ENCODE measurements at regions not wholly inside any gene's neighbourhood (a gene's known extent, or its start where the extent isn't known, plus 50 kb on each side); places are given as distances from the start of the nearest gene placed in this dataset.

DNA sequence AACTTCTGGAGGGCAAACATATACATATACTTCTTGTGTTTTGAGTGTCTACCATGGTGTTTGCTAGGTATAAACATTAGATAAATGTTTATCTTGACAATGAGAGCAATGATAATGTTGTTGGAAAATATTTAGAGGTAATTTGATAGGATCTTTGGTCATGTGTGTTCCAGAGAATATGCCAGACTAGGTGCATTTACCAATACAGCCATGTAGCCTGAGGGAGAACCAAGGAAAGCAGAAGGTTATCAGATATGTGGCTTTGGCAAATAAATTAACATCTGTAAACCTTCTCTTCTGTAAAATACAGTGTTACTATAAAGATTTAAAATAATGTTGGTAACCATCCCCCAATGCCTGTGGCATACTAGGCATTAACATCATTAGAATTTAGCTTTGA lies 226.8 kb downstream of the C11orf87 start:
- Histone ChIP-seq H3K9me3 (ENCODE audit: control insufficient read depth, insufficient read depth, low read depth, low read length) (no peaks in the 10 kb centered on the region), H3K4me3 (ENCODE audit: low read depth in 2 of 2, low read length in 2 of 2) (no peak overlapping the region), H3K27me3 (ENCODE audit: control insufficient read depth, insufficient read depth, low read length) (no peaks in the 10 kb centered on the region), H3K4me1 (ENCODE audit: control insufficient read depth, insufficient read depth, low read length) (no peaks in the 10 kb centered on the region), H3K27ac (ENCODE audit: low read length) (no peak overlapping the region), H3K36me3 (ENCODE audit: control insufficient read depth, insufficient read depth, low read length) (no peaks in the 10 kb centered on the region)
- ATAC-seq (no peak), DNase-seq (ENCODE audit: low read depth, low spot score) (no peak)
- ChIA-PET POLR2A (no interaction called here), CTCF (no interaction called here)
- intact Hi-C loops (cut with micrococcal nuclease; ENCODE audit: unreplicated experiment) (no loop called here), in situ Hi-C loops (cut with HindIII; ENCODE audit: low pct_unique_long_range_greater_than_20kb, low sequenced_read_pairs) (no loop called here)
- no TSS peak for BruUV-seq (replicated peaks)
- TF ChIP-seq TCF7L2 (IDR thresholded peaks at IDR 0.05; ENCODE audit: low read depth, low read length), result no peak
- TF ChIP-seq, protein P1, sequence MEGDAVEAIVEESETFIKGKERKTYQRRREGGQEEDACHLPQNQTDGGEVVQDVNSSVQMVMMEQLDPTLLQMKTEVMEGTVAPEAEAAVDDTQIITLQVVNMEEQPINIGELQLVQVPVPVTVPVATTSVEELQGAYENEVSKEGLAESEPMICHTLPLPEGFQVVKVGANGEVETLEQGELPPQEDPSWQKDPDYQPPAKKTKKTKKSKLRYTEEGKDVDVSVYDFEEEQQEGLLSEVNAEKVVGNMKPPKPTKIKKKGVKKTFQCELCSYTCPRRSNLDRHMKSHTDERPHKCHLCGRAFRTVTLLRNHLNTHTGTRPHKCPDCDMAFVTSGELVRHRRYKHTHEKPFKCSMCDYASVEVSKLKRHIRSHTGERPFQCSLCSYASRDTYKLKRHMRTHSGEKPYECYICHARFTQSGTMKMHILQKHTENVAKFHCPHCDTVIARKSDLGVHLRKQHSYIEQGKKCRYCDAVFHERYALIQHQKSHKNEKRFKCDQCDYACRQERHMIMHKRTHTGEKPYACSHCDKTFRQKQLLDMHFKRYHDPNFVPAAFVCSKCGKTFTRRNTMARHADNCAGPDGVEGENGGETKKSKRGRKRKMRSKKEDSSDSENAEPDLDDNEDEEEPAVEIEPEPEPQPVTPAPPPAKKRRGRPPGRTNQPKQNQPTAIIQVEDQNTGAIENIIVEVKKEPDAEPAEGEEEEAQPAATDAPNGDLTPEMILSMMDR (IDR thresholded peaks at IDR 0.05), result no peak
- TF ChIP-seq SIN3A (IDR thresholded peaks at IDR 0.05; ENCODE audit: borderline replicate concordance, insufficient read depth, low read depth, low read length), result no peak
- TF ChIP-seq POLR2AphosphoS5 (IDR thresholded peaks at IDR 0.05; ENCODE audit: low read depth, low read length), result no peak
- no peak for TF ChIP-seq REST (IDR thresholded peaks at IDR 0.05; ENCODE audit: insufficient read depth in 1 of 2, low read depth in 2 of 2, low read length in 1 of 2)

DNA sequence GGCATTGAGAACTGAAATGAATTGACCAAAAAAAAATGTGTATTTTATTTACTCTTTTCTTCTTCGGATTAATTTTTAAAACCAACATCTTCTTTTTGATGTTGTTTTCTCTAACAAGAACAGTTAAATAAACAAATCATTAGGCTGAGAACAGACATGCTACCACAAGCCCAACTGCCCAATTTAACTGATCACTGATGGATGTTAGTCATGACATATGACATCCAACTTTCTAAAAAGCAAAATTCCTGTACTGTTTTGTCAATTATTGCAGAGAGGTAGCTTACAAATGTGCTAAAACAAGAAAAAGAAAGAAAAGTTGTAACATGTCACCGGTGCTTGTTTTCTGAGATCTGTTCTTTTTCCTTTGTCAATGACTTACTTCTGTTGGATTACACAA lies 232.1 kb downstream of the C11orf87 start:
- Histone ChIP-seq H3K36me3 (ENCODE audit: control insufficient read depth, insufficient read depth, low read length) (no peaks in the 10 kb centered on the region), H3K27me3 (ENCODE audit: control insufficient read depth, insufficient read depth, low read length) (no peaks in the 10 kb centered on the region), H3K4me1 (ENCODE audit: control insufficient read depth, insufficient read depth, low read length) (no peaks in the 10 kb centered on the region), H3K9me3 (ENCODE audit: control insufficient read depth, insufficient read depth, low read depth, low read length) (no peaks in the 10 kb centered on the region), H3K4me3 (ENCODE audit: low read depth in 2 of 2, low read length in 2 of 2) (no peak overlapping the region), H3K27ac (ENCODE audit: low read length) (no peak overlapping the region)
- CTCF ChIA-PET, result no interaction called here
- POLR2A ChIA-PET, result no interaction called here
- TF ChIP-seq REST (IDR thresholded peaks at IDR 0.05; ENCODE audit: insufficient read depth in 1 of 2, low read depth in 2 of 2, low read length in 1 of 2), result no peak
- TF ChIP-seq, protein P1 (IDR thresholded peaks at IDR 0.05), result no peak
- TF ChIP-seq POLR2AphosphoS5 (IDR thresholded peaks at IDR 0.05; ENCODE audit: low read depth, low read length), result no peak
- no peak for TF ChIP-seq SIN3A (IDR thresholded peaks at IDR 0.05; ENCODE audit: borderline replicate concordance, insufficient read depth, low read depth, low read length)
- no peak for TF ChIP-seq TCF7L2 (IDR thresholded peaks at IDR 0.05; ENCODE audit: low read depth, low read length)
- BruUV-seq (replicated peaks), result no TSS peak
- DNase-seq (ENCODE audit: low read depth, low spot score), result no peak
- intact Hi-C loops (cut with micrococcal nuclease; ENCODE audit: unreplicated experiment) (no loop called here), in situ Hi-C loops (cut with HindIII; ENCODE audit: low pct_unique_long_range_greater_than_20kb, low sequenced_read_pairs) (no loop called here)
- no peak for ATAC-seq

Measured in Panc1 (cell line).